Liver (tissue), 8 donors: ENCODE measurements at regions not wholly inside any gene's neighbourhood (a gene's known extent, or its start where the extent isn't known, plus 50 kb on each side); places are given as distances from the start of the nearest gene placed in this dataset.

Experiments
- DNase-seq: peaks from one replicate; pipeline ENCODE4 v3.0.0-alpha.2; 2017; ENCODE audit warnings: low spot score
- H3K27ac ChIP-seq, 2 donors: one replicate each; pipeline ENCODE4 v1.7.0; 2013; ENCODE audit warnings: inconsistent platforms in 2 of 2, low read length in 2 of 2, control low read depth in 1 of 2, low read depth in 1 of 2, mild to moderate bottlenecking in 1 of 2
- H3K27me3 ChIP-seq, 4 donors: one replicate each; pipeline versions ENCODE4 v1.6.1 to v1.7.0; 2013; ENCODE audit warnings: low read length in 3 of 4, inconsistent platforms in 1 of 4, mild to moderate bottlenecking in 1 of 4, moderate library complexity in 1 of 4; ENCODE audit not compliant: control insufficient read depth in 4 of 4, insufficient read depth in 4 of 4
- H3K36me3 ChIP-seq, 4 donors: one replicate each; pipeline versions ENCODE4 v1.6.1 to v1.7.0; 2013; ENCODE audit warnings: low read length in 3 of 4, mild to moderate bottlenecking in 3 of 4, low read depth in 1 of 4, moderate library complexity in 1 of 4; ENCODE audit not compliant: control insufficient read depth in 4 of 4, insufficient read depth in 3 of 4
- H3K4me1 ChIP-seq, 4 donors: one replicate each; pipeline versions ENCODE4 v1.6.1 to v1.7.0; 2013; ENCODE audit warnings: low read length in 3 of 4, mild to moderate bottlenecking in 3 of 4, moderate library complexity in 1 of 4; ENCODE audit not compliant: control insufficient read depth in 4 of 4, insufficient read depth in 4 of 4
- H3K4me3 ChIP-seq, 3 donors: one replicate each; pipeline versions ENCODE4 v1.6.1 to v1.7.0; 2013; ENCODE audit warnings: low read length in 3 of 3, control low read depth in 1 of 3, low read depth in 1 of 3, mild to moderate bottlenecking in 1 of 3
- H3K9ac ChIP-seq, 2 donors: one replicate each; pipeline ENCODE4 v1.7.0; 2013; ENCODE audit warnings: low read length in 2 of 2, mild to moderate bottlenecking in 2 of 2, moderate library complexity in 2 of 2, control low read depth in 1 of 2, low read depth in 1 of 2
- H3K9me3 ChIP-seq, 4 donors: one replicate each; pipeline versions ENCODE4 v1.6.1 to v1.7.0; 2013; ENCODE audit warnings: low read length in 3 of 4; ENCODE audit not compliant: control insufficient read depth in 4 of 4
- ATF3 ChIP-seq: IDR thresholded peaks from 2 replicates; pipeline ENCODE4 v1.6.1; 2016; ENCODE audit warnings: antibody characterized with exemption
- CTCF ChIP-seq: fragments of 150-350 bp; IDR thresholded peaks from 2 replicates; pipeline ENCODE4 v1.5.1; 2017; ENCODE audit warnings: improper control_type of control experiment, low read depth, low read length; ENCODE audit not compliant: missing input control
- EGR1 ChIP-seq, 2 donors: IDR thresholded peaks; 2 replicates each; pipeline ENCODE4 v1.6.1; 2016 to 2018; ENCODE audit warnings: antibody characterized with exemption in 2 of 2, low read depth in 2 of 2
- FOXA1 ChIP-seq: IDR thresholded peaks from 2 replicates; pipeline ENCODE4 v1.6.1; 2016; ENCODE audit warnings: antibody characterized with exemption
- FOXA2 ChIP-seq: IDR thresholded peaks from 2 replicates; pipeline ENCODE4 v1.6.1; 2016; ENCODE audit warnings: antibody characterized with exemption
- HNF4A ChIP-seq, 2 donors: conservative IDR thresholded peaks; 2 replicates each; pipeline ENCODE4 v1.6.1; 2016; ENCODE audit warnings: antibody characterized with exemption in 2 of 2, mild to moderate bottlenecking in 2 of 2
- HNF4G ChIP-seq: IDR thresholded peaks from 2 replicates; pipeline ENCODE4 v1.6.1; 2016; ENCODE audit warnings: antibody characterized with exemption
- JUND ChIP-seq, 2 donors: IDR thresholded peaks; 2 replicates each; pipeline ENCODE4 v1.6.1; 2016; ENCODE audit warnings: antibody characterized with exemption in 2 of 2
- MAX ChIP-seq: IDR thresholded peaks from 2 replicates; pipeline ENCODE4 v1.6.1; 2016; ENCODE audit warnings: antibody characterized with exemption
- NR2F2 ChIP-seq: IDR thresholded peaks from 2 replicates; pipeline ENCODE4 v1.6.1; 2016; ENCODE audit warnings: antibody characterized with exemption
- RAD21 ChIP-seq, 2 donors: IDR thresholded peaks; 2 replicates each; pipeline ENCODE4 v1.6.1; 2016; ENCODE audit warnings: antibody characterized with exemption in 2 of 2, mild to moderate bottlenecking in 2 of 2
- REST ChIP-seq: IDR thresholded peaks from 2 replicates; pipeline ENCODE4 v1.6.1; 2016; ENCODE audit warnings: antibody characterized with exemption, mild to moderate bottlenecking
- RXRA ChIP-seq, 2 donors: IDR thresholded peaks; 2 replicates each; pipeline ENCODE4 v1.6.1; 2017 to 2018; ENCODE audit warnings: antibody characterized with exemption in 2 of 2, mild to moderate bottlenecking in 1 of 2
- SP1 ChIP-seq: IDR thresholded peaks from 2 replicates; pipeline ENCODE4 v1.6.1; 2018; ENCODE audit warnings: antibody characterized with exemption, mild to moderate bottlenecking
- TAF1 ChIP-seq: conservative IDR thresholded peaks from 2 replicates; pipeline ENCODE4 v1.6.1; 2016; ENCODE audit warnings: antibody characterized with exemption, mild to moderate bottlenecking
- YY1 ChIP-seq: IDR thresholded peaks from 2 replicates; pipeline ENCODE4 v1.6.1; 2016; ENCODE audit warnings: antibody characterized with exemption, mild to moderate bottlenecking
- ZBTB33 ChIP-seq: IDR thresholded peaks from 2 replicates; pipeline ENCODE4 v1.6.1; 2016; ENCODE audit warnings: antibody characterized with exemption
- WGBS: extraction: QIAGEN DNeasy Blood & Tissue Kit; methylation state at CpG from one replicate; pipeline ENCODE4 v1.1.7; 2013; 5-methylcytosine and 5-hydroxymethylcytosine counted together
- donor health status: healthy.
- donor health status: healthy.
- donor health status: healthy.
- donor health status: healthy.
- donor health status: healthy.

- Histone ChIP-seq H3K9ac (no peak overlapping the region), H3K36me3 (no peaks in the 10 kb centered on the region), H3K9me3 (no peaks in the 10 kb centered on the region), H3K4me3 (no peak overlapping the region), H3K27ac (no peak overlapping the region), H3K27me3 (no peaks in the 10 kb centered on the region), H3K4me1 (no peaks in the 10 kb centered on the region)
- no peak for DNase-seq
- WGBS, result 92% methylated on average over 6 of the region's 6 CpGs
- no peak for TF ChIP-seq EGR1 (IDR thresholded peaks at IDR 0.05; ENCODE audit: low read depth in 2 of 2)
- no peak for TF ChIP-seq MAX
- no peak for TF ChIP-seq CTCF
- no peak for TF ChIP-seq FOXA1
- no peak for TF ChIP-seq RXRA (IDR thresholded peaks at IDR 0.05)
- TF ChIP-seq TAF1, result no peak
- TF ChIP-seq HNF4G, result no peak
- no peak for TF ChIP-seq JUND (IDR thresholded peaks at IDR 0.05)
- no peak for TF ChIP-seq RAD21 (IDR thresholded peaks at IDR 0.05)
- no peak for TF ChIP-seq YY1
- no peak for TF ChIP-seq ATF3
- no peak for TF ChIP-seq REST
- TF ChIP-seq NR2F2, result no peak
- no peak for TF ChIP-seq ZBTB33
- no peak for TF ChIP-seq SP1
- no peak for TF ChIP-seq FOXA2
- TF ChIP-seq HNF4A (conservative IDR thresholded peaks at IDR 0.05), result no peak
Observed at GRCh38 chr7:25287291-25287690, 59.0 kb upstream of the NPVF start.
